Thyroid gland (tissue), 4 donors: ENCODE measurements at regions not wholly inside any gene's neighbourhood (a gene's known extent, or its start where the extent isn't known, plus 50 kb on each side); places are given as distances from the start of the nearest gene placed in this dataset.

Experiments used
- POLR2A ChIP-seq, 2 donors: fragments of 450-650 bp; IDR thresholded peaks; one replicate each; pipeline ENCODE4 v1.6.1; 2017; ENCODE audit warnings: antibody characterized with exemption in 2 of 2, mild to moderate bottlenecking in 2 of 2, moderate library complexity in 1 of 2
- TF ChIP-seq, protein P1 (sequence below), 6 experiments: fragments of 200-600 bp in 3 of 6; fragments of 450-650 bp in 3 of 6; sonication (generic) in 3 of 6; IDR thresholded peaks; one replicate each; pipeline ENCODE4 v1.5.1; 2016 to 2019; ENCODE audit warnings: antibody characterized with exemption in 6 of 6, mild to moderate bottlenecking in 2 of 6, inconsistent platforms in 1 of 6, moderate library complexity in 1 of 6

DNA sequence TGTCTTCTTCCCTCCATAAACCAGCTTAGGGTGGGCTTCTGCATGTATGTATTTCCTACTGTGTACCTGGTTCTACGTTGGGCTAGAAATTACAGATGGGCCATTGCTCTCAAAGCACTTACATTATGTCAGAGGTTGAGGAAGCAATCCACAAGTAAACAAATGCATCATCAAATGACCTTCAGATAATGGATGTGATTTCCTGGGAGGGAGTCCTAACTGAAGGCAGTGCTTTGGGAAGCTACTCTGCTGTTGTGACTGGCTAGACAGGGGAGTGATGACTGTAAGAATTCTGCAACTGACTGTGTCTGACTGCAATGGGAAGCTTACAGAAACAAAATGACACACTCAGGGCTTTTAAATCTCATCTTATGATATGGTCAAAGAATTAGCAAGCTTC, 71.0 kb upstream of the PRR23E start:
- TF ChIP-seq, protein P1, sequence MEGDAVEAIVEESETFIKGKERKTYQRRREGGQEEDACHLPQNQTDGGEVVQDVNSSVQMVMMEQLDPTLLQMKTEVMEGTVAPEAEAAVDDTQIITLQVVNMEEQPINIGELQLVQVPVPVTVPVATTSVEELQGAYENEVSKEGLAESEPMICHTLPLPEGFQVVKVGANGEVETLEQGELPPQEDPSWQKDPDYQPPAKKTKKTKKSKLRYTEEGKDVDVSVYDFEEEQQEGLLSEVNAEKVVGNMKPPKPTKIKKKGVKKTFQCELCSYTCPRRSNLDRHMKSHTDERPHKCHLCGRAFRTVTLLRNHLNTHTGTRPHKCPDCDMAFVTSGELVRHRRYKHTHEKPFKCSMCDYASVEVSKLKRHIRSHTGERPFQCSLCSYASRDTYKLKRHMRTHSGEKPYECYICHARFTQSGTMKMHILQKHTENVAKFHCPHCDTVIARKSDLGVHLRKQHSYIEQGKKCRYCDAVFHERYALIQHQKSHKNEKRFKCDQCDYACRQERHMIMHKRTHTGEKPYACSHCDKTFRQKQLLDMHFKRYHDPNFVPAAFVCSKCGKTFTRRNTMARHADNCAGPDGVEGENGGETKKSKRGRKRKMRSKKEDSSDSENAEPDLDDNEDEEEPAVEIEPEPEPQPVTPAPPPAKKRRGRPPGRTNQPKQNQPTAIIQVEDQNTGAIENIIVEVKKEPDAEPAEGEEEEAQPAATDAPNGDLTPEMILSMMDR (IDR thresholded peaks at IDR 0.05) = no peak
- TF ChIP-seq POLR2A (IDR thresholded peaks at IDR 0.05) = no peak
